GM21526 (cell line): ENCODE measurements at regions not wholly inside any gene's neighbourhood (a gene's known extent, or its start where the extent isn't known, plus 50 kb on each side); places are given as distances from the start of the nearest gene placed in this dataset.

ENCODE experiments used
- ATAC-seq: cut with Tn5 transposase; IDR thresholded peaks from one replicate; pipeline ENCODE4 v1.9.1; 2021; ENCODE audit warnings: moderate library complexity; ENCODE audit not compliant: unreplicated experiment, low FRiP score

DNA sequence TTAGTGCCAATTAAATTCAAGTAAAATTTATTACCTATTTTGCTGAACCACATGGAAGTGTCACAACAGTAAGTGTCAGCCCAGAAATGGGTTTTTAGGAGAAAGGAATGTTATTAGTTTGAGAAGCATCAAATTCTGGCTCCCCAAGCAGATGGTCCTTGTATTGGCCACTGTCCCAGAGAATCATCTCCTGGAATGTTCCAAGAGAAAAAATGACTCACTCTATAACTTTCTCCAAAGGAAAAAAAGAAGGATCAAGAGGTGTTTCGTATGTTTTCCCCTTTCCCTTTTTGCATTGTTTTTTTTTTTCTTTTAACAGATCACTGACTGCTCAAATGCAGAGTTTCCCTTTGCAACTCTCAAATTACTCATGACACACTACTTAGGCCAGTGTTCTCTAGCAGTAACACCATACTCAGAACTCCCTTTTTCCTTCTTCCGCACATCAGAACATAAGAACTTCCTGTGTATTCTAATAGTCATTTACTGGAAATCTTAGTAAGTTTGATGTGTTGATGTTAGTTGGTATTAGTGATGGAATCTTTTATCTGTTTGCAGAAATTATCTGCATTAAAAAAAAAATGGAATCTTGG, 390.3 kb downstream of the GPD2 start:
- no peak for ATAC-seq

GRCh38 chr2:156834431-156834830, 398.3 kb downstream of the GPD2 start:
- no peak for ATAC-seq

DNA sequence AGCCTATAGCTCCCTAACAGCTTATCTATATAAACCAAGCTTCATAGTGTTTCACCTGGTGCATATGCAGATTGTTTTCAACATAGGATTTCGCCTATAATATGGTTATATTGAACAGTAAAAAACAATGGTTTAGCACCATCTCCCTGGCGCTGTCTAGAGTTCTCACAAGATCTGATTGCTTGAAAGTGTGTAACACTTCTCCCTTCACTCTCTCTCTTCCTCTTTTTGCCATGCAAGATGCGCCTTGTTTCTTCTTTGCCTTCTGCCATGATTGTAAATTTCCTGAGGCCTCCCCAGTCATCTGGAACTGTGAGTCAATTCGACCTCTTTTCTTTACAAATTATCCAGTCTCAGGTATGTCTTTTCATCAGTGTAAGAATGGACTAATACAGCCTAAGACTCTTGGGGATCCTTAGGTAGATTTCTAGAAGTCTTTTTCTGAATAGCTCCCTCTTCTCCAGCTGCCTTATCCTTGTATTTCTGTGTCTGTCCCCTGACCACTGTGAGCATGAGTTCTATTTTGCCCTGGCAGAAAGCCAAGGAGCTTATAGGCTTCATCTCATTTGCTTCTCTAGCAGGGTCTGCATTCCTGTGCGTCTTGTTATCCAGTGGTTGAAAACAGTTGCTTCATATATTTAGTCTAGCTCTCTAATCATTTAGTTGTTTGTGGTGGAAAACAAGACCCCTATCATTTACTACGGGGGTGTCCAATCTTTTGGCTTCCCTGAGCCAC, 401.6 kb downstream of the GPD2 start:
- no peak for ATAC-seq

GRCh38 chr2:156841321-156841720, 405.1 kb downstream of the GPD2 start:
- ATAC-seq, result peak; percentile 86

DNA sequence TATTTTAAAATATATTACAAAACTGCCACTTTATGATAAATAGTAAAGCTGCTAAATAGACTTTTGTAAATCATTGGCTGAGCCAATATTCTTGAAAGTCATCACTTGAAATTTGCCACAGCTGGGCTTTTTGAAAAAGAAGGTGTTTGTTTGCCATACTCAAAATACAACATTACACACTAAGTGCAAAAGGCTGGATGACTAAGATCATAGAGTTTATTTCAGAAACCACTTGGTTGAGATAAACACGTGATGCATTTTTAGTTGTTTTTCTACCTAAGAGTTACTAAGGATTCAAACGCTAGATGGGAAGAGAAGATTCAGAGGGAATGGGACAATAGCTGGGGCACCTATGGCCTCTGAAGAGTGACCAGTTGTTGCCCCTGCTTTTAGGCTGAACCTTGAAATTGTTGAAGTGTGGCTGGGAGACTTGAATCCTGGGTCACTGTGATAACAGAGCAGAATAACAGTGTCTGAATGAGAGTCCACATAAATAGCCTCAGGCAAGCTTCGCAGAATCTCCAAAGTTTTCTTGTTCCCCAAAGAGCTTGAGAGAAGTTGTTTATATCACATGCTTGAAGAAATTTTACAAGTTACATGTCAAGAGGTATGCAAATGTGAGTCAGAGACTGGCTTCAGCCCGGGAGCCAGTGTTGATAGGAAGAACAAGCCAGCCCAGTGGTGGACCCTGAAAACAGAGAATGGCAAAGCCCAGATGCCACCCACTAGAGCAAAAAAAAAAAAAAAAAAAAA, 409.8 kb downstream of the GPD2 start:
- no peak for ATAC-seq

DNA sequence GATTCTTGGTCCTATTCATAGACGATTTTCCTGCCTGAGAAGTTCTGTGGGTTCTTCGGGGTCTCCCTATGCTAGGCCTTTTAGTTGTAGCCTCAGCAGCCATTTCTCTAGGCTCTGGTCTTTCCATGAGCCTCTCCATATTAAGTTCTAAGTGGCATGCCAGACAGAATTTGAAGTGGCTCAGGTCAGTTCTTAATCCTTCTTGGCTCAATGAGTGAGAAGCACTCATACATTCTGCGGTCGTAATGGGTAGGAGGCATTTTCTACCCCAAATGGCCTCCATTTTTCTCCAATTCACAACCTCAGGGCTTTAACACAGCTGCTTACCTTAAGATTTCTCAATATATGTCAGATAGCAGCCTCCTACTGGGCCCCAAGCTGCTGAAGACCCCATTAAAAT, 405.3 kb upstream of the GALNT5 start:
- no peak for ATAC-seq

GRCh38 chr2:156852681-156853080, 404.8 kb upstream of the GALNT5 start:
- ATAC-seq, result no peak

GRCh38 chr2:156864325-156864724, 393.2 kb upstream of the GALNT5 start:
- no peak for ATAC-seq

- ATAC-seq, result no peak
Observed at GRCh38 chr2:156864753-156865152, 392.8 kb upstream of the GALNT5 start.

GRCh38 chr2:156867201-156867600, 390.3 kb upstream of the GALNT5 start:
- ATAC-seq, result no peak

DNA sequence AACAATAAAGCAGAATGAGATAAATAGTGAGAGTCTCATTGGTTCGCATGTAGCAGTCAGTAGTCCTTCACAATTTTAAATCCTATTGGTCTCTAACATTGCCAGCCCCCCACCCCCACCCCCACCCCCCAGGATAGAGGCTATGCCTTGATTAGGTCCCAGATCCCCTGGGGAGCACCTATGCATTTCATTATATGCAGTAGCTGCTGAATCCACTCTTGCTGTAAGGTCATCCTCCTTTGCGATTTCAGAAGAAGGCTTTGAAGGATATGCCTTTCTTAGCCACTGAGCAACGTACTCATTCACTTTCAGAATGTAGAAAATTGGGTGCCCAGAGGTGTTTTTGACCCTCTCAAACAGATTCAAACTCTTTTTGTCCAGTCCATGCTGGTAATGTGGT, 382.8 kb upstream of the GALNT5 start:
- no peak for ATAC-seq

DNA sequence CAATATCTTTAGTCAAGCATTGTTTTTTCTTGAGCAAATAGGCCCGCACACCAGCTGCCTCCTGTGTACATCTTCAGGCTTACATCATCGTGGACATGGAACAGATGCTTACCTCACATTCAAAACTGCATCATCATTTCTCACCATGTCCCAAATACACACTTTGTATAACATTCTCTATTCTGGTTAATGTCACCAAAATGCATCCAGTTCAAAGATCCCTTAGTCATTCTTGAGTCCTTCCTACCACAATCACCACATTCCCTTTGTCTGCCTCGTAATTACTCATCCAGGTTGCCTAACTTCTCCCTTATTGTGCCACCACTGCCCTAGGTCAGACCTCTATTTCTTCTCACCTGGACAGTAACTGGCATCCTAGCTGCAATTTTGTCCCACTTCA, 373.7 kb upstream of the GALNT5 start:
- ATAC-seq, result no peak

DNA sequence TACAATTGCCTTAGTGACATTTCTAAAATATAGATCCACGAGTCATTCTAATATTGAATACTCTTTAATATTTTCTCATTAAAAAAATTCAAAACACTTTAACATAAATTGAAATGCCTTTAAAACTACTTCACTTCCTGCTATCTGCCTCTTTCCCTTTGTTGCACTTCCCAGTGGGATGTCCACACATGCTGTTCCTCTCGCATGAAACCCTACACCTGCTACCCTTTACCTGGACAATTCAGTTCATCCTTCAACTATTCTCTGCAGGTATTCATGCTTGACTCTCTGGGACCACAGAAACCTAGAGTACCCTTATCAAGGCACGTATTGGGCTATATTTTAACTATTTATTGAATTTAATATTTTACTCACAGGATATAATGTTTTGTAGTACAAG, 373.3 kb upstream of the GALNT5 start:
- ATAC-seq, result no peak

DNA sequence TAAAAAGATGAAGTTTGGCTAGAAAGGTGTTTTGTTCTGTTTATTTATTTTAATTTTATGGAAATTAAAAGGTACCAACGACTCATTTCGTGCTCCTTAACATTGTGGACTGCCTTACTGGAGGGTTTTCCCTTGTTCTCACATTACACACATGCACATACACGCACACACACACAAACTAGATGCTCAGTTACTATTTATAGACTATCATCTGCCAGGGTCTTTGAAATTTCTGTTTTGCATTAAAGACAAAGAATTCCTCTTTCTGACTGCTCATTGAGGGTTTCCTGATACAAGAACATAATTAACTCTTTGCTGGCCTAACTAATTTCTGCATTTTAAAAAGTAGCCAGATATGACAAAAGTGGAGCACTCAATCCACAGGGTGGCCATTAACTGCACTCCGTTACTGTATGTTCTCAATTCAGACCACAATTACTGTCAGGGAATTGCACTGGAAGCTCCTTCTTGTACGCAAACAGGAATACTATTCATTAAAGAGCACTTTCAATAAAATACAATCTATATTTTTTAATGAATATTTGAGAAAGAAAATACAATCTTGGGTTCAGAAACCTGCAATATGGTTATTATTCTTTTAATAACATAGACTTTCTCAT, 366.9 kb upstream of the GALNT5 start:
- no peak for ATAC-seq

DNA sequence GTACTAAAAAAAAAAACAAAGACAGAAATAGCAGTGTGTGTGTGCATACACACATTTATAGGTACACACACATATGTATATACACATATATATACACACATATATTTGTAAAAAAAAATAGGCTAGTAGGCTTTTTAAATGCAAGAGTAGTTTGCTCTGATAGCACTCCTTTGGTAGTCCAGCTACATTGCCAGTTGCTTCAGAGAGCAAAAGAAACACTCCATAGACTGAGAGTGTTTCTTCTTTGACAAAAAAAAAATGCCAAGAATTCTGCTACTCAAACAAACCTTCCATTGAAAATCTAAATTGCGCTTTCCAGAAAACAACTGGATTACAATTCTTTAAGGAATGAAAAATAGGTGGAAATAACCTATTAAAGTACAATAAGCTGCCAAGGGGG, 365.9 kb upstream of the GALNT5 start:
- no peak for ATAC-seq

DNA sequence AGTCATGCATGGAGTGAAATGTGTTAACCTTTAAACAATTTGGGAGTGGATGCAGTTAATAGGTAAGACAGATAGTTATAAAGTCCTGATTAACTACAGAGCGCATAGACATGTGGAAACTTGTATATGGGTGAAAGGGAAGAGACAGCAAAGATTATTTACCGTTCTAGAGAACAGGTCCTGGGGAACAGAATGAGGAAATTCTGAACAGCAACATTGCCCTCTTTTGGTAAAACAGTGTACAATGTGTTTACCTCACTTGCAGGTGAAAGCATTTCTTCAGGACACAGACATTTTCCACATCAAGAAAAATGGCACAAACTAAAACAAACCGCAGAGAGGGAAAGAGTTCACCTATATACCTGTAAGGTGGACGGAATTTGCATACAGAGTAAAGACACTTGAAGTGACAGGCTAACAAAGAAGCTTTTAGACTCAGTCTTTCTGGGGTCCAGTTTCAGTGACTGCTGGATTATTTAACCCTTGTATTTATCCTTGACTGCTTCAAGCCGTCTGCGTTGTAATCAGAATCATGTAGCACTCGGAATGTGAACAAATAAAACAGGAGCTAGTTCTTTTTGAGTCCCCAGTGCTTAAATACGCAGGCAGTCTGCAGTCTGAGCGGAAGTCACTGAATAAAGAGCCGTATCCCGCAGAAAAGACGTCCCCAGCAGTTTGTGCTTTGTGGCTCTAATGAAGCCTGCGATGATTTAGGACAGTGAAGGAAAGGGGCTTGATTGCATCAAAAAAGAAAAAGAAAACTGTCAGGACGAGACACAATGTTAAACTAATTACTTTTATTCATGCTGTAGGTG, 364.8 kb upstream of the GALNT5 start:
- ATAC-seq, result peak; percentile 51

- ATAC-seq, result peak; percentile 94
Observed at GRCh38 chr2:156896294-156896693, 361.2 kb upstream of the GALNT5 start.

GRCh38 chr2:156897548-156897947, 360.0 kb upstream of the GALNT5 start:
- ATAC-seq, result no peak

DNA sequence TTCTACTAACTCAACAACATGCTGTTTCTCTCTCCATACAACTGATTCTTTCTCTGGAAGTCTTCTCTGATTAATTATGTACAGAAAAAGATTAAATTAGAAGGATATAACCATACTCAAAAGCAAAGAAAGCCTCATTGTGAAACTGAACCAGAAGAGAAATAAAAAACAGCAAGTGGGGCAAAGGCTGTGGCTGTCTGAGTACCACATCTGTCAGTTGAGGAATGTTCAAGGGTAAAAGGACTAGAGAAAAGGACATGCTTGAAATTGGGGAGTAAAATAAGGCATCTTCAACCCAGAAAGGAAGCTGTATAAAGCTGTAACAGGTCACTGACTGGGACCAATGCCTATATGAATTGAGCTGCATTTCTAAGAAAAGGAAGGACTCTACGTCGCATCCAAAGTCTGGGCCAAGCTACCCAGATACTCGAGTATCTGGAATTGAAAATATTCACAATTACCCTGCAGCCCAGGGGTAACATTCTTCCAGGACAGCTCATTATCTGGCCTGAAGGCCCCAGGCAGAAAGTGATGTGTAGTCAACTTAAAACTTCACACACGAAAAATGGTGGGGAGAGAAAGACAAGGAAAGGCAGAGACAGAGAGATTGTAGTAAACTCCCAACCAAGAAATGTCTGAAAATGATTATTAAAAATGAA, 356.0 kb upstream of the GALNT5 start:
- ATAC-seq, result no peak

DNA sequence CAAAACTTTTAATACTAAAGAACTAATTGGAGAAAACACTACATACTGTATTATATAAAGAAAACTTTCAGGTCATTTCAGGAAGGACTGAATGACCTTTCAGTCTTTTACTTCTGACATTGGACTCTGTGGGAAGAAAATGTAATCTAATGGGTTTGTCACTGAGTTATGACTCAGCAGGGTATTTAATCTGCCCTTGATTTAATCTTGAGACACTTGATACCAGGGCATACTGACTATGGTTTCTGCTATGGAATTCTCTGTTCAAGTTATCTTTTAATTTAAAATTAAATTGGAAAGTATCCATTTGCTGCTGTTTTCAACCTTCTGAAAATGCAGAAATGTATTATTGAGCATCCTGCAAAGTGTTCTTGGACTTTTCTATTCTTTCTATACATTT, 354.2 kb upstream of the GALNT5 start:
- ATAC-seq, result no peak
